ENCODE measurements at regions not wholly inside any gene's neighbourhood (a gene's known extent, or its start where the extent isn't known, plus 50 kb on each side); places are given as distances from the start of the nearest gene placed in this dataset.

DNA sequence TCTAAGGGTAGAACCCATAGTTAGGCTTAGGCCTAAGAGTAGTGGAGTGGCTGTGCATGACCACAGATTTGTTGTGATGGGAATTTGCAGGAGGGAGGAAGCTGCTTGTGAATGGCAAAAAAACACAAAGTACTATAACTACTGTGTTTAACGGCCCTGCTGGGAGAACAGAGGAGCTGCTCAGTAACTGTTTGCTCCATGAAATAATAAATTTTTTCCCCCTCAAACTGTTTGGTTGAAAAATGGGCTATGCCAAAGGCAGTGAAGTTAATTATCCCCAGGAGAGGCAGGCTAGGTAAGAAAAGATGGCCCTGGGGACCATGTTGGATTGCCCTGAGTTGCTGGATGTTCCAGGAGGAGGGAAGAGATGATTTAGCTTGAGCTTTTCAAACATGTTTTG is 216.1 kb upstream of the ADRA1D start:
- no peak for TF ChIP-seq POLR2A (IDR thresholded peaks at IDR 0.05)
- TF ChIP-seq, protein P1, sequence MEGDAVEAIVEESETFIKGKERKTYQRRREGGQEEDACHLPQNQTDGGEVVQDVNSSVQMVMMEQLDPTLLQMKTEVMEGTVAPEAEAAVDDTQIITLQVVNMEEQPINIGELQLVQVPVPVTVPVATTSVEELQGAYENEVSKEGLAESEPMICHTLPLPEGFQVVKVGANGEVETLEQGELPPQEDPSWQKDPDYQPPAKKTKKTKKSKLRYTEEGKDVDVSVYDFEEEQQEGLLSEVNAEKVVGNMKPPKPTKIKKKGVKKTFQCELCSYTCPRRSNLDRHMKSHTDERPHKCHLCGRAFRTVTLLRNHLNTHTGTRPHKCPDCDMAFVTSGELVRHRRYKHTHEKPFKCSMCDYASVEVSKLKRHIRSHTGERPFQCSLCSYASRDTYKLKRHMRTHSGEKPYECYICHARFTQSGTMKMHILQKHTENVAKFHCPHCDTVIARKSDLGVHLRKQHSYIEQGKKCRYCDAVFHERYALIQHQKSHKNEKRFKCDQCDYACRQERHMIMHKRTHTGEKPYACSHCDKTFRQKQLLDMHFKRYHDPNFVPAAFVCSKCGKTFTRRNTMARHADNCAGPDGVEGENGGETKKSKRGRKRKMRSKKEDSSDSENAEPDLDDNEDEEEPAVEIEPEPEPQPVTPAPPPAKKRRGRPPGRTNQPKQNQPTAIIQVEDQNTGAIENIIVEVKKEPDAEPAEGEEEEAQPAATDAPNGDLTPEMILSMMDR (IDR thresholded peaks at IDR 0.05): no peak
